BLaER1 treated with 17β-estradiol and CSF1 and Interleukin-3, amounts not matched to agents 10 nM and 100 nM (cell line): ENCODE measurements at regions not wholly inside any gene's neighbourhood (a gene's known extent, or its start where the extent isn't known, plus 50 kb on each side); places are given as distances from the start of the nearest gene placed in this dataset.
"Not testable (repeated sequence)": the region's sequence is repeated elsewhere in the genome, so short reads cannot be mapped to it uniquely, and the experiment has no call there.

ENCODE experiments used
- H3K27ac ChIP-seq, 11 experiments: shearing (Covaris generic); formaldehyde crosslinking; 2 replicates each; pipeline ENCODE4 v1.8.1; 2022
- H3K27me3 ChIP-seq, 11 experiments: shearing (Covaris generic); formaldehyde crosslinking; 2 replicates each; pipeline ENCODE4 v1.8.1; 2022
- H3K36me3 ChIP-seq, 11 experiments: shearing (Covaris generic); formaldehyde crosslinking; 2 replicates each; pipeline ENCODE4 v1.8.1; 2022
- H3K4me1 ChIP-seq, 10 experiments: shearing (Covaris generic); formaldehyde crosslinking; 2 replicates each; pipeline ENCODE4 v1.8.1; 2022
- H3K4me2 ChIP-seq, 11 experiments: shearing (Covaris generic); formaldehyde crosslinking; 2 replicates each; pipeline ENCODE4 v1.8.1; 2022
- H3K4me3 ChIP-seq, 10 experiments: shearing (Covaris generic); formaldehyde crosslinking; 2 replicates each; pipeline ENCODE4 v1.8.1; 2022
- H3K9ac ChIP-seq, 11 experiments: shearing (Covaris generic); formaldehyde crosslinking; 2 replicates each; pipeline ENCODE4 v1.8.1; 2022
- H3K9me3 ChIP-seq, 11 experiments: shearing (Covaris generic); formaldehyde crosslinking; replicated peaks in 1 of 11; 2 replicates each; pipeline ENCODE4 v1.8.1; 2022
- H4K20me1 ChIP-seq, 11 experiments: shearing (Covaris generic); formaldehyde crosslinking; 2 replicates each; pipeline ENCODE4 v1.8.1; 2022
- Cebpa-rat ChIP-seq, 11 experiments: shearing (Covaris generic); IDR thresholded peaks; 2 replicates each; pipeline ENCODE4 v1.8.1; 2022

DNA sequence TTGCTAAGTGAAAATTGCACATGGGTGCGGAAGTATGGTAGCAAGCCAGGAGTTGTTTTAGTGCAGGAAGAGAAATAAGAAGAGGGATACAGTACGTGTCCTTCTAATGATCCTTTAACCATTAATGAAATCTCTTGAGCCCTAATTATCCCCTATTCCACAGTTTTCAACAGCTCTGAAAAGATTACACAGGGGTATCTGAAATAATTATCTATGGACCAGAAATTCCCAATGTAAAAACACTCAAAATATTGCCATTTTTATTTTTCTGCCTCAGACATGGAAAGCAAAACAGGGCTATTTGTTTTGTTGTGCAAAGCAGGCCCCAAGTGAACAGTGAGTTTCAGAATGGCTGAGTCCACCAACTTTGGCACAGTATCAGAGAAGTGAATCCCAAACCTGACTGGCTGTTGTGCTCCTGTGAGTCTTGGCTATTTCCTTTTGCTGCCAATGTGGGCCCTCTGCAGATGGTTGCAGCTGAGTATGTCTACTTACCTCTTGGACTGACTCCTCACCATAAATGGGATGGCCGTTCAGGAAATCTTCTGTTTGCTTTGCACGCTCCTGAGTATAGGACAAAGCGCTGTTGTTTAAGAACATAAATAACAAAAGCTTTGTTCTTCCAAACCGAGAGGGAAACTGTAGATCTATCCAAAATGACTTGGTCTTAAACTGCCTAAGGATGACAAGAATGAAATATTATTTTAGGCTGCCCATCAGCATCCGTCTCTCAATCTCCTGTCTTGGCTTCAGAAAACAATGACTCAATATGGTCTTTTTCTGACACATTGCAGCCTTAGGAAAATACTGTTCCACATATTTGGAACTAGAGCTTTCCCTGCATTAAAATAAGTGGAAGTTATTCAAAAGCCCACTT is 204.1 kb downstream of the DEPDC1B start:
- no peak overlapping the region for H3K27ac ChIP-seq
- no peak overlapping the region for H3K4me3 ChIP-seq
- no peaks in the 10 kb centered on the region for H3K4me1 ChIP-seq
- TF ChIP-seq Cebpa-rat (IDR thresholded peaks at IDR 0.05): no peak
- H3K27me3 ChIP-seq: no peaks in the 10 kb centered on the region
- no peaks in the 10 kb centered on the region for H4K20me1 ChIP-seq
- H3K36me3 ChIP-seq: no peaks in the 10 kb centered on the region
- H3K4me2 ChIP-seq: no peak overlapping the region
- no peak overlapping the region for H3K9ac ChIP-seq
- H3K9me3 ChIP-seq: 0 out of 22 replicates have a peak, but pooled peaks cover 0 to 5% (median 0%) of the 10 kb centered on the region in 11 experiments

DNA sequence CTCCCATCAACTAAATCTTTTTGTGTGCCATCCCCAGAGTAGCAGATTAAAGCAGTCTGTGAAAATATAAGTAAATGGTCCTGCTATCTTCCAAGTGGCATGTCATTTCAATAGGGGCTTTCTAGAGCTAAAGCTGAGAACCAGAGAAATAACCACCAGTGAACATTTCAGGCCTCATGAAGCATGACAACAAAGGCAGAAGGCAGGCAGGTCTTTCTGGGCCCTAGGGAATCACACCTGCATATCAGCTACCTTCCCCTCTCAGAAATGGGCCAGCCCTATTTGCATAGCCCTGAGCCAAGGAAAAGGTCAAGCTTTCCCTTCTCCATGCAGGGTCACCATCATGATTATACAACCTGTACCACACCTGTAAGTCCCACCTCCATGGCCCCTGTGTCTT is 205.3 kb downstream of the DEPDC1B start:
- H4K20me1 ChIP-seq: no peaks in the 10 kb centered on the region
- no peak overlapping the region for H3K27ac ChIP-seq
- H3K4me1 ChIP-seq: no peaks in the 10 kb centered on the region
- TF ChIP-seq Cebpa-rat (IDR thresholded peaks at IDR 0.05): no peak
- no peaks in the 10 kb centered on the region for H3K27me3 ChIP-seq
- H3K36me3 ChIP-seq: no peaks in the 10 kb centered on the region
- H3K4me3 ChIP-seq: no peak overlapping the region
- 0 out of 22 replicates have a peak, but pooled peaks cover 0 to 5% (median 0%) of the 10 kb centered on the region in 11 experiments for H3K9me3 ChIP-seq
- H3K9ac ChIP-seq: no peak overlapping the region
- H3K4me2 ChIP-seq: no peak overlapping the region

DNA sequence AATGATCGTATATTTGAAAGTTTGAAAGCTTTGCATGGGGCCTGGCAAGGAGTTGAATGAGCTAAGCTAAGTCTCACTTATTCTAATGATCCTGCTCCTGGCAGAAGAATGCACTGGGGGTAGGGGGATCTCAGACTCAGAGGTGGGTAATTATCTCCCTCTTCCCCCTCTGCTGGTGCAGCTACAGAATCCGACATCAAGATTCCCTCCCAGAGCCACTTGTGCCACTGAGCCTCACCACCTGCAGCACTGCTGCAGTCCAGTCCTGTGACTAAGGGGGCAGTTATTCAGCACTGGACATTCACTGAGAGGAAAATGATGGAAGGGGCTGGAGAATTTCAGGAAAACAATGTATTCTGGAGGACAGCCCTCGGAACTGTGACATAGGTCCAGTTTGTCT is 205.8 kb downstream of the DEPDC1B start:
- 0 out of 22 replicates have a peak, but pooled peaks cover 0 to 5% (median 0%) of the 10 kb centered on the region in 11 experiments for H3K9me3 ChIP-seq
- no peak for TF ChIP-seq Cebpa-rat (IDR thresholded peaks at IDR 0.05)
- H3K27me3 ChIP-seq: no peaks in the 10 kb centered on the region
- no peaks in the 10 kb centered on the region for H4K20me1 ChIP-seq
- no peak overlapping the region for H3K9ac ChIP-seq
- no peak overlapping the region for H3K27ac ChIP-seq
- H3K4me1 ChIP-seq: no peaks in the 10 kb centered on the region
- H3K36me3 ChIP-seq: no peaks in the 10 kb centered on the region
- H3K4me2 ChIP-seq: no peak overlapping the region
- H3K4me3 ChIP-seq: no peak overlapping the region

DNA sequence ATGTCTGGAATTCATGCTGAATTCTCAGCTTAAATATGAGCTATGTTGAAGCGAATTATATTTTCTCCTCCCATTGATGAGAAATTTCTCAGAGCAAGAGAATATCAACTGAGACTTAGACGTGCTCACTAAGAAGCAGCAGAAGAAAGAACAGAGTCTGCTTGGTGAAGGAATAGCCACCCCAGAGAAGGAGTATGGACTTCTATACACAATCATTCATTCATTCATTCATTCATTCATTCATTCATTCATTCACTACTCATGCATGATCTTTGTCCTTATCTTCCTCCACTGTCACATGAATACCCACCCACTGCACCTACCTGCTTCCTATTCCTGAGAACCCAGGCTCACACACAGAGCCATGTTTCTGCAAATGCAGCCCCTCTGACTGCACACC is 206.6 kb downstream of the DEPDC1B start:
- no peak for TF ChIP-seq Cebpa-rat (IDR thresholded peaks at IDR 0.05)
- no peak overlapping the region for H3K4me2 ChIP-seq
- H3K9ac ChIP-seq: no peak overlapping the region
- no peaks in the 10 kb centered on the region for H3K36me3 ChIP-seq
- 0 out of 22 replicates have a peak, but pooled peaks cover 0 to 5% (median 0%) of the 10 kb centered on the region in 11 experiments for H3K9me3 ChIP-seq
- H3K4me1 ChIP-seq: no peaks in the 10 kb centered on the region
- H3K27ac ChIP-seq: no peak overlapping the region
- H3K27me3 ChIP-seq: no peaks in the 10 kb centered on the region
- H3K4me3 ChIP-seq: no peak overlapping the region
- H4K20me1 ChIP-seq: no peaks in the 10 kb centered on the region

DNA sequence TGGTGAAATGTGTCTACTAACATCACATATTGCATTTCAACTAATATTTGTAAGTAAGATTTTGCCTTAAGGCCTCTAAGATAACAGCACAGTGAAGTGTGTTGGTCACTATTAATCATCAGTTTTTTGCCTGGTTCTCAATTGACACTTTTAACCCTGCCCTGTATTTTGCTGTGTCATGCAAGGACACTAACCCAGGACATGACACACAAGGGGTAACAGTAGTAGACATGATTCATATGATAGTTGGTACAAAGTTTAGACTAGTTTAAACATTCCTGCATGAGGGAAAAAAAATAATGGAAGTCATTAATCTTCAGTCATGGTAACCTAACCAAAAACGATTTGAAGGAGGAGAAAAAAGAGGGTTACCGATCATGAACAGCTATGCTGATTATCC is 207.0 kb downstream of the DEPDC1B start:
- Histone ChIP-seq H3K4me2 (no peak overlapping the region), H3K27me3 (no peaks in the 10 kb centered on the region), H4K20me1 (no peaks in the 10 kb centered on the region), H3K36me3 (no peaks in the 10 kb centered on the region), H3K9ac (no peak overlapping the region), H3K9me3 (0 out of 22 replicates have a peak, but pooled peaks cover 0 to 5% (median 0%) of the 10 kb centered on the region in 11 experiments), H3K27ac (no peak overlapping the region), H3K4me3 (no peak overlapping the region), H3K4me1 (no peaks in the 10 kb centered on the region)
- no peak for TF ChIP-seq Cebpa-rat (IDR thresholded peaks at IDR 0.05)

DNA sequence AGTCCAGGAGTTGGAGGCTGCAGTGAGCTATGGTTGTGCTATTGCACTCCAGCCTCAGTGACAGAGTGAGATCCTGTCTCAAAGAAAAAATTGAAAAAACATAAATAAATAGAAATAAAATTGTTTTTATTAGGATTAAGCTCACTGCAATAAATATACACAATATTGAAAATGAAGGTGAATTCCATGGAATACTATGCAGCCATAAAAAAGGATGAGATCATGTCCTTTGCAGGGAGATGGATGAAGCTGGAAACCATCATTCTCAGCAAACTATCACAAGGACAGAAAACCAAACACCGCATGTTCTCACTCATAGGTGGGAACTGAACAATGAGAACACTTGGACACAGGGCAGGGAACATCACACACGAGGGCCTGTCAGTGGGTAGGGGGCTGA is 207.6 kb downstream of the DEPDC1B start:
- H3K9ac ChIP-seq, H3K27ac ChIP-seq, H4K20me1 ChIP-seq, H3K4me1 ChIP-seq, H3K9me3 ChIP-seq, H3K4me2 ChIP-seq, H3K36me3 ChIP-seq, H3K4me3 ChIP-seq, H3K27me3 ChIP-seq: not testable (repeated sequence)

DNA sequence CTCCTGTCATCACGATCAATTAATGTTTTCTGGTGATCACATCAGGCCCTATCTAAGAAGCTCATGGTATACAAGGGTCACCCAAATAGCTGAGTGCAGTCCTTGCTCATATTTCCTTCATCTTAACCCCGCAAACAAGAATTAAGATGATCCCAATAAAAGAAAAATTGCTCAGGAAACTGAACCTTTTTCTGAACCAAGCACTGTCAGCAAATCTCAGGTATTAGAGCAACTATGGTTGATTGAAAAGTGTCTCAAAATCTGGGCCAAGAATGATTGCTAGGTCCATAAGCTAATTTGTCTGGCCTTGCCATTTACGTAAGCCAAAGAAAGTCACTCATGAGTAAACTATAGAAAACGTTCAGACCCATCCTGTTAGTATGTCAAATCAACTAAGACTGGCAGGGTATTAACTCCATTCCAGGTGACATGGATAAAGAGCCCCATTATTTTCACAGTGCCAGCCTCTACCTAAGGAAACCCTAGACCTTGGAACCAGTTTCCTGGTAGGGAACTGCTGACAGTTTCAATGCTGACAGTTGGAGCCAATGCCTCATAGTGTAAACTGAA is 209.3 kb downstream of the DEPDC1B start:
- H3K27me3 ChIP-seq: no peaks in the 10 kb centered on the region
- H3K36me3 ChIP-seq: no peaks in the 10 kb centered on the region
- H3K9ac ChIP-seq: no peak overlapping the region
- no peak overlapping the region for H3K4me3 ChIP-seq
- H3K9me3 ChIP-seq: 0 out of 22 replicates have a peak, but pooled peaks cover 0 to 5% (median 0%) of the 10 kb centered on the region in 11 experiments
- no peaks in the 10 kb centered on the region for H3K4me1 ChIP-seq
- no peak for TF ChIP-seq Cebpa-rat (IDR thresholded peaks at IDR 0.05)
- no peaks in the 10 kb centered on the region for H4K20me1 ChIP-seq
- H3K4me2 ChIP-seq: no peak overlapping the region
- no peak overlapping the region for H3K27ac ChIP-seq

DNA sequence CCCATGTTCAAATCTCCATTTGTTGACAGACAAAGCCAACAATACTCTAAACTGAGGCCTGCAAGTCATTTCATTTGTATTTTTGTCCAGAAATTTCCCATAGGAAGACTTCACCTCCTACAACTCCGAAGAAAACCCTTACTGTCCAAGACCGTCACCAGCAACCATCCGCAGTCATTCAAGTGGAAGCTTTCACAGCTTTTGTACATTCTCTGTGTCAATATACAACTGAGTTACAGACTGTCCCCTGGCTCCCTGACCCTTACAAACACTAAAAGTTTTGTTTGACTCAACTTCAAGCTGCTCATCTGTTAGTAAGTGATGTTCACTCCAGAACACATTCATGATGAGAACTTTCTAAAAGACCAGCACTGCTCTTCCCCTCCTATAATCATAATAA is 210.1 kb downstream of the DEPDC1B start:
- no peak overlapping the region for H3K27ac ChIP-seq
- TF ChIP-seq Cebpa-rat (IDR thresholded peaks at IDR 0.05): no peak
- H3K4me3 ChIP-seq: no peak overlapping the region
- no peaks in the 10 kb centered on the region for H3K36me3 ChIP-seq
- H3K4me1 ChIP-seq: no peaks in the 10 kb centered on the region
- H3K4me2 ChIP-seq: no peak overlapping the region
- H3K9me3 ChIP-seq: 0 out of 22 replicates have a peak, but pooled peaks cover 0 to 5% (median 0%) of the 10 kb centered on the region in 11 experiments
- H3K9ac ChIP-seq: no peak overlapping the region
- H3K27me3 ChIP-seq: no peaks in the 10 kb centered on the region
- no peaks in the 10 kb centered on the region for H4K20me1 ChIP-seq

DNA sequence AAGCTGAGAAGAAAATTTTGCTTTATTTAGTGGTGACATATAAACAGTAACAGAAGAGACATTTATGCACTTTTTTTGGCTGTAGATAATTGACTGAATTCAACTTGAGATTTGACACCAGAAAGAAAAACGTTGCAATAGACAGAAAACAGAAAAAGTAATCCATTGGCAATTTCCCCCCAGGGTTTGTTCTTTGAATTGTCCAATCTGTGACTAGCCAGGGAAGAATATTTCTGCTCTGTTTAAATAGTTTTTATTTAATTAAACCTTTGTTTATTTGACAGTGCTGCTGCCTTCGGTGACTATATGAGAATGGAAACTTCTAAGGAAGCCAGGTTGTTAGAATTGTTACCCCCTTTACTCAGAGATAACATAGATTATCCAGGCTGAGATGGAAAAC is 210.6 kb downstream of the DEPDC1B start:
- no peak for TF ChIP-seq Cebpa-rat (IDR thresholded peaks at IDR 0.05)
- no peaks in the 10 kb centered on the region for H4K20me1 ChIP-seq
- no peaks in the 10 kb centered on the region for H3K4me1 ChIP-seq
- H3K9me3 ChIP-seq: 0 out of 22 replicates have a peak, but pooled peaks cover 0 to 5% (median 0%) of the 10 kb centered on the region in 11 experiments
- no peak overlapping the region for H3K4me2 ChIP-seq
- no peak overlapping the region for H3K27ac ChIP-seq
- no peaks in the 10 kb centered on the region for H3K36me3 ChIP-seq
- no peaks in the 10 kb centered on the region for H3K27me3 ChIP-seq
- H3K4me3 ChIP-seq: no peak overlapping the region
- H3K9ac ChIP-seq: no peak overlapping the region
